ENCODE measurements at regions not wholly inside any gene's neighbourhood (a gene's known extent, or its start where the extent isn't known, plus 50 kb on each side); places are given as distances from the start of the nearest gene placed in this dataset.
"Not testable (repeated sequence)": the region's sequence is repeated elsewhere in the genome, so short reads cannot be mapped to it uniquely, and the experiment has no call there.

DNA sequence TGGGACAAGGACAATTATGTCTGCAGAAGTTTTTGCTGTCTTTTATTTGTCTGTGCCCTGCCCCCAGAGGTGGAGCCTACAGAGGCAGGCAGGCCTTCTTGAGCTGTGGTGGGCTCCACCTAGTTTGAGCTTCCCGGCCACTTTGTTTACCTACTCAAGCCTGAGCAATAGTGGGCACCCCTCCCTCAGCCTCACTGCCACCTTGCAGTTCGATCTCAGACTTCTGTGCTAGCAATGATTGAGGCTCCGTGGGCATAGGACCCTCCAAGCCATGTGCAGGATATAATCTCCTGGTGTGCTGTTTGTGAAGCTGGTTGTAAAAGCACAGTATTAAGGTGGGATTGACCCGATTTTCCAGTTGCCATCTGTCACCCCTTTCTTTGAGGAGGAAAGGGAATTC is 3933.4 kb upstream of the OR11H1 start:
- not testable (repeated sequence) for H3K36me3 ChIP-seq (ENCODE audit: control insufficient read depth in 2 of 2, insufficient read depth in 2 of 2, low read length in 2 of 2); H3K4me3 ChIP-seq (ENCODE audit: low read length in 2 of 2); H3K27ac ChIP-seq (ENCODE audit: low read depth in 2 of 2, low read length in 2 of 2); H3K4me1 ChIP-seq (ENCODE audit: control insufficient read depth in 2 of 2, insufficient read depth in 2 of 2, low read length in 2 of 2); H3K27me3 ChIP-seq (ENCODE audit: control insufficient read depth in 2 of 2, insufficient read depth in 2 of 2, low read length in 2 of 2); H3K9me3 ChIP-seq (ENCODE audit: control insufficient read depth in 2 of 2, low read length in 2 of 2); H3K9ac ChIP-seq (ENCODE audit: low read depth in 1 of 2, low read length in 2 of 2)

- H3K27me3 ChIP-seq (ENCODE audit: control insufficient read depth in 2 of 2, insufficient read depth in 2 of 2, low read length in 2 of 2); H3K36me3 ChIP-seq (ENCODE audit: control insufficient read depth in 2 of 2, insufficient read depth in 2 of 2, low read length in 2 of 2); H3K4me1 ChIP-seq (ENCODE audit: control insufficient read depth in 2 of 2, insufficient read depth in 2 of 2, low read length in 2 of 2); H3K4me3 ChIP-seq (ENCODE audit: low read length in 2 of 2); H3K9ac ChIP-seq (ENCODE audit: low read depth in 1 of 2, low read length in 2 of 2); H3K9me3 ChIP-seq (ENCODE audit: control insufficient read depth in 2 of 2, low read length in 2 of 2); H3K27ac ChIP-seq (ENCODE audit: low read depth in 2 of 2, low read length in 2 of 2): not testable (repeated sequence)
These were observed 3930.2 kb upstream of the OR11H1 start for GRCh38 chr22:11597666-11598358.

GRCh38 chr22:11598492-11599440 is 3929.2 kb upstream of the OR11H1 start:
- H3K27me3 ChIP-seq (ENCODE audit: control insufficient read depth in 2 of 2, insufficient read depth in 2 of 2, low read length in 2 of 2) = no peaks in the 10 kb centered on the region
- H3K36me3 ChIP-seq (ENCODE audit: control insufficient read depth in 2 of 2, insufficient read depth in 2 of 2, low read length in 2 of 2) = no peaks in the 10 kb centered on the region
- no peak overlapping the region for H3K27ac ChIP-seq (ENCODE audit: low read depth in 2 of 2, low read length in 2 of 2)
- H3K4me1 ChIP-seq (ENCODE audit: control insufficient read depth in 2 of 2, insufficient read depth in 2 of 2, low read length in 2 of 2) = no peaks in the 10 kb centered on the region
- peaks cover 4 to 10% of the 10 kb centered on the region in 2 donors for H3K9me3 ChIP-seq (ENCODE audit: control insufficient read depth in 2 of 2, low read length in 2 of 2)
- H3K9ac ChIP-seq (ENCODE audit: low read depth in 1 of 2, low read length in 2 of 2) = no peak overlapping the region
- H3K4me3 ChIP-seq (ENCODE audit: low read length in 2 of 2) = no peak overlapping the region

- H3K27ac ChIP-seq (ENCODE audit: low read depth in 2 of 2, low read length in 2 of 2); H3K36me3 ChIP-seq (ENCODE audit: control insufficient read depth in 2 of 2, insufficient read depth in 2 of 2, low read length in 2 of 2); H3K9me3 ChIP-seq (ENCODE audit: control insufficient read depth in 2 of 2, low read length in 2 of 2); H3K4me1 ChIP-seq (ENCODE audit: control insufficient read depth in 2 of 2, insufficient read depth in 2 of 2, low read length in 2 of 2); H3K9ac ChIP-seq (ENCODE audit: low read depth in 1 of 2, low read length in 2 of 2); H3K27me3 ChIP-seq (ENCODE audit: control insufficient read depth in 2 of 2, insufficient read depth in 2 of 2, low read length in 2 of 2); H3K4me3 ChIP-seq (ENCODE audit: low read length in 2 of 2): not testable (repeated sequence)
These were observed 3928.5 kb upstream of the OR11H1 start for GRCh38 chr22:11599456-11599855.

GRCh38 chr22:11600161-11600560 is 3927.8 kb upstream of the OR11H1 start:
- not testable (repeated sequence) for H3K9ac ChIP-seq (ENCODE audit: low read depth in 1 of 2, low read length in 2 of 2); H3K27me3 ChIP-seq (ENCODE audit: control insufficient read depth in 2 of 2, insufficient read depth in 2 of 2, low read length in 2 of 2); H3K27ac ChIP-seq (ENCODE audit: low read depth in 2 of 2, low read length in 2 of 2); H3K4me3 ChIP-seq (ENCODE audit: low read length in 2 of 2); H3K9me3 ChIP-seq (ENCODE audit: control insufficient read depth in 2 of 2, low read length in 2 of 2); H3K36me3 ChIP-seq (ENCODE audit: control insufficient read depth in 2 of 2, insufficient read depth in 2 of 2, low read length in 2 of 2); H3K4me1 ChIP-seq (ENCODE audit: control insufficient read depth in 2 of 2, insufficient read depth in 2 of 2, low read length in 2 of 2)

DNA sequence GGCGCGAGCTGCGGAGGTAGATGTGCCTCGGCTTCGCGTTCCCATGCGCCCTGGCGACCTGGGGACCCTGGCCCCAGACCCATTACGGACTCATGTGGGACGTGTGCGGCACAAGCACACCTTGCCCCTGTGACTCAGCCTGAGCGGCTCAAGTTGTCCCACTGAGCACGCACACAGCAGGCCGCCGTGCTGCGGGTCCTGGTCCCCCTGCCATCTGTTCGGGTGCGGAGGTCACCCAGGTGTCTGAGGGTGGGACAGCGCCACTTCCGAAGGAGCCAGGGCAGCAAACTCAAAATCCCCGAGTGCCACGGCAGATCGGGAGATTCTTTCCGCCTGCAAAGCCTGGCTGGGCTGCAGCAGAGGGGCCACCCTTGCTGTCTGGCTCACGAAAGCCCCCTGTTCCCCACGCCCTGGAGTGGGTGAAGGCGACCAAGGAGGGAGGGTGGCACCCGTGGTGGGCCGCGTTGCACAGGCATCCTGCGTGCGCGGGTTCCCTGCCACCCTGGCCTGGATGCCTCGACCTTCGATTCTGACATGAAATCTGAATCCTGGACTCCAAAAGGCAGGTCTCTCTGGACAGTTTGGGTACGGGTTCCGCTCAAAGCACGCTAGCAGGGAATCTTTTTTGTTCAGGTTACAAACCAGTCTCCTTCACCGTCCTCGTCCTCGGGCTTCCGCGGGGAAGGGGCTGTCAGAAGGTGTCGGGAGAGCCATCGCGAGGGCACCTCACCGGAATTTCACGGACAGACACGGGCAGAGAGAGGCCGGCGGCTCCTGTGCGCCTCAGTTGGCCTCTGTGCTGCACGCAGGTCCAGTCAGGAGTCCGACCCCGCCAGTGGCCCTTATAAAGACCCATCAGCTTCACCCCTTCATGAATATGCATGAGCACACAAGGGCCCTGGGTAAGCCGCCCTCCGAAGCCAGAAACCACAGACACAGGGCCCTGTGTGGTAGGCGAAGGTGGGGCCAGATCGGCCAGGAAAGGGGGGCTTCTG is 3926.8 kb upstream of the OR11H1 start:
- not testable (repeated sequence) for H3K4me1 ChIP-seq (ENCODE audit: control insufficient read depth in 2 of 2, insufficient read depth in 2 of 2, low read length in 2 of 2); H3K9ac ChIP-seq (ENCODE audit: low read depth in 1 of 2, low read length in 2 of 2); H3K4me3 ChIP-seq (ENCODE audit: low read length in 2 of 2); H3K27me3 ChIP-seq (ENCODE audit: control insufficient read depth in 2 of 2, insufficient read depth in 2 of 2, low read length in 2 of 2); H3K36me3 ChIP-seq (ENCODE audit: control insufficient read depth in 2 of 2, insufficient read depth in 2 of 2, low read length in 2 of 2); H3K27ac ChIP-seq (ENCODE audit: low read depth in 2 of 2, low read length in 2 of 2)
- H3K9me3 ChIP-seq (ENCODE audit: control insufficient read depth in 2 of 2, low read length in 2 of 2) = peaks cover 4 to 14% of the 10 kb centered on the region in 2 donors

DNA sequence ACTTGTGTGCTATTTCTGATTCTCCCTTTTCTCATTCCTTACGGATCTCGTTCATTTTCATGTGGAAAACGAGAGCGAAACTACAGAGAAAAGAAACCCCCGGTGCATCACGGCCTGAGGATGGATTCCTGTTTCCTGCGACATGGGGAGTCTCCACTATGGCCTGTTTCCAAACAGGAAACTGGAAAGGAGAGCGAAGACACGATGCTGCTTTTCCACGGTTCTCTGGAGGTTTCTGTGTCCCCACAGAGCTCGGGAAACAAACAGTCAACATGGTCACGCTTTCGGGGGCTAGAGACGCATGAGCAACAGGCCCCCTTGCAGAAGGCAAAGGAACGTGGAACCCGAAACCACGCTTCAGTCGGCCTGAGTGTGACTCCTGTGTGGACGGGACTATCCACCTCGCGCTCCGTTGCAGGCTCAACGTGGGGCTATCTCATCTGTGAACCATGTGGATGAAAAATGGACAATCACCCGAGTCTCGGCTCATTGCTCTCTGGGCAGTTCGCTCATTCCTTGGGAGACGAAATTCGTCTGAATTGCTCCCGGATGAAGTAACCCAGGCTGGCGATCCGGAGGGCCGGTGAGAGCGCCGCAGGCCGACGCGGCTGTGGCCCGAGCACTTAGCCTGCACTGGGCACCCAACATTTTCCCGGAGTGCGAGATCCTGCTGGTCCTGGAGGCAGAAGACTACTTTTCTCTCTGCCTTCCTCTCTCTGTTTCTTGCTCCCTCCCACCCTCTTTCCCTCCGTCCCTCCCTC is 3923.2 kb upstream of the OR11H1 start:
- not testable (repeated sequence) for H3K4me1 ChIP-seq (ENCODE audit: control insufficient read depth in 2 of 2, insufficient read depth in 2 of 2, low read length in 2 of 2); H3K27me3 ChIP-seq (ENCODE audit: control insufficient read depth in 2 of 2, insufficient read depth in 2 of 2, low read length in 2 of 2); H3K4me3 ChIP-seq (ENCODE audit: low read length in 2 of 2); H3K36me3 ChIP-seq (ENCODE audit: control insufficient read depth in 2 of 2, insufficient read depth in 2 of 2, low read length in 2 of 2); H3K9ac ChIP-seq (ENCODE audit: low read depth in 1 of 2, low read length in 2 of 2); H3K27ac ChIP-seq (ENCODE audit: low read depth in 2 of 2, low read length in 2 of 2); H3K9me3 ChIP-seq (ENCODE audit: control insufficient read depth in 2 of 2, low read length in 2 of 2)

- Histone ChIP-seq H3K36me3 (ENCODE audit: control insufficient read depth in 2 of 2, insufficient read depth in 2 of 2, low read length in 2 of 2) (no peaks in the 10 kb centered on the region), H3K9ac (ENCODE audit: low read depth in 1 of 2, low read length in 2 of 2) (no peak overlapping the region), H3K27me3 (ENCODE audit: control insufficient read depth in 2 of 2, insufficient read depth in 2 of 2, low read length in 2 of 2) (no peaks in the 10 kb centered on the region), H3K4me3 (ENCODE audit: low read length in 2 of 2) (peak overlapping the region in 1 of 2 donors; percentile 7), H3K27ac (ENCODE audit: low read depth in 2 of 2, low read length in 2 of 2) (no peak overlapping the region), H3K4me1 (ENCODE audit: control insufficient read depth in 2 of 2, insufficient read depth in 2 of 2, low read length in 2 of 2) (no peaks in the 10 kb centered on the region), H3K9me3 (ENCODE audit: control insufficient read depth in 2 of 2, low read length in 2 of 2) (peaks cover 0 to 5% of the 10 kb centered on the region in 2 donors)
These were observed 3922.5 kb upstream of the OR11H1 start for GRCh38 chr22:11605468-11605981.
